HEK293T (cell line): ENCODE measurements at regions not wholly inside any gene's neighbourhood (a gene's known extent, or its start where the extent isn't known, plus 50 kb on each side); places are given as distances from the start of the nearest gene placed in this dataset.
A peak's percentile ranks its signal among the peaks of the same experiment; 100 is the strongest.

ENCODE experiments used
- CTCF ChIA-PET: fragments of 350-600 bp; formaldehyde crosslinking; extraction: SDS; loops from one replicate; lab custom pipeline; 2021; ENCODE audit warnings: antibody characterized with exemption, inconsistent platforms; lab: Yijun Ruan, JAX
- POLR2A ChIA-PET: fragments of 350-600 bp; formaldehyde crosslinking; extraction: SDS; loops from one replicate; lab custom pipeline; 2020; ENCODE audit warnings: antibody characterized with exemption, inconsistent platforms; lab: Yijun Ruan, JAX
- DNase-seq: peaks from one replicate; pipeline ENCODE4 v3.0.0; 2012; ENCODE audit warnings: mixed read lengths; ENCODE audit errors: extremely low spot score
- ARNT ChIP-seq: fragments of 450-650 bp; IDR thresholded peaks from 2 replicates; pipeline ENCODE4 v1.6.1; 2017; ENCODE audit warnings: mild to moderate bottlenecking
- BHLHE40 ChIP-seq: fragments of 450-650 bp; IDR thresholded peaks from 2 replicates; pipeline ENCODE4 v1.6.1; 2016; ENCODE audit warnings: mild to moderate bottlenecking, moderate library complexity, borderline replicate concordance
- CTBP1 ChIP-seq: fragments of 450-650 bp; IDR thresholded peaks from 2 replicates; pipeline ENCODE4 v1.6.1; 2016; ENCODE audit warnings: borderline replicate concordance
- ELF4 ChIP-seq: fragments of 450-650 bp; IDR thresholded peaks from 2 replicates; pipeline ENCODE4 v1.6.1; 2017; ENCODE audit warnings: antibody characterized with exemption
- FOXA1 ChIP-seq: fragments of 450-650 bp; IDR thresholded peaks from 2 replicates; pipeline ENCODE4 v1.6.1; 2016; ENCODE audit warnings: mild to moderate bottlenecking
- FOXK2 ChIP-seq: fragments of 450-650 bp; IDR thresholded peaks from 2 replicates; pipeline ENCODE4 v1.6.1; 2016; ENCODE audit warnings: mild to moderate bottlenecking
- FOXM1 ChIP-seq: fragments of 450-650 bp; IDR thresholded peaks from 2 replicates; pipeline ENCODE4 v1.6.1; 2017; ENCODE audit warnings: mild to moderate bottlenecking, borderline replicate concordance
- HDGF ChIP-seq: fragments of 450-650 bp; IDR thresholded peaks from 2 replicates; pipeline ENCODE4 v1.6.1; 2017; ENCODE audit warnings: antibody characterized with exemption, borderline replicate concordance
- L3MBTL2 ChIP-seq: fragments of 450-650 bp; conservative IDR thresholded peaks from 2 replicates; pipeline ENCODE4 v1.6.1; 2016; ENCODE audit warnings: mild to moderate bottlenecking
- LEF1 ChIP-seq: fragments of 450-650 bp; IDR thresholded peaks from 2 replicates; pipeline ENCODE4 v1.6.1; 2017; ENCODE audit warnings: mild to moderate bottlenecking, borderline replicate concordance
- NFRKB ChIP-seq: fragments of 450-650 bp; IDR thresholded peaks from 2 replicates; pipeline ENCODE4 v1.6.1; 2016; ENCODE audit warnings: mild to moderate bottlenecking, moderate library complexity
- SP1 ChIP-seq: fragments of 450-650 bp; IDR thresholded peaks from 2 replicates; pipeline ENCODE4 v1.6.1; 2017
- SUZ12 ChIP-seq: fragments of 450-650 bp; IDR thresholded peaks from 2 replicates; pipeline ENCODE4 v1.6.1; 2016; ENCODE audit warnings: mild to moderate bottlenecking
- TARDBP ChIP-seq: fragments of 450-650 bp; IDR thresholded peaks from 2 replicates; pipeline ENCODE4 v1.6.1; 2016
- ZNF384 ChIP-seq: fragments of 450-650 bp; IDR thresholded peaks from 2 replicates; pipeline ENCODE4 v1.6.1; 2016
- TF ChIP-seq, protein P1 (sequence below): fragments of 450-650 bp; IDR thresholded peaks from 2 replicates; pipeline ENCODE4 v1.6.1; 2016

DNA sequence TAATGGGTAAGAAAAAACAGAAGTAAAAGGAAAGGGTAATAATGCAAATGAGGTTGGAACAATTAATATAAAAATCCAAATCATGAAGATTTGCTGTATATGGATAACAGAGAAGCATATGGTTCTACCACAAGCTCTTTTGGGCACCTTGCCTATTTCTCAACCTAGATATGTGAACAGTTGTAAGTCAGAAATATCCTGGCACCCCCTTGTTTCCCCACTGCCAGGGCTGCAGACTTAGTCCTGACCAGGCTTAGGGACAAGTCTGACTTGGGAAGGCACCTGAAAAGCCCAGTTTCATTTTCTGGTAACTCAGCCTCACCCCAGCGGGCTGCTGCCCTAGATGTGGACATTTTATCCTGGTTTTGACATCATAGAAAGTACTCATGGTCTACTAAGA is 183.2 kb upstream of the STAC start:
- POLR2A ChIA-PET: no interaction called here
- no peak for TF ChIP-seq BHLHE40
- TF ChIP-seq SP1: no peak
- TF ChIP-seq, protein P1, sequence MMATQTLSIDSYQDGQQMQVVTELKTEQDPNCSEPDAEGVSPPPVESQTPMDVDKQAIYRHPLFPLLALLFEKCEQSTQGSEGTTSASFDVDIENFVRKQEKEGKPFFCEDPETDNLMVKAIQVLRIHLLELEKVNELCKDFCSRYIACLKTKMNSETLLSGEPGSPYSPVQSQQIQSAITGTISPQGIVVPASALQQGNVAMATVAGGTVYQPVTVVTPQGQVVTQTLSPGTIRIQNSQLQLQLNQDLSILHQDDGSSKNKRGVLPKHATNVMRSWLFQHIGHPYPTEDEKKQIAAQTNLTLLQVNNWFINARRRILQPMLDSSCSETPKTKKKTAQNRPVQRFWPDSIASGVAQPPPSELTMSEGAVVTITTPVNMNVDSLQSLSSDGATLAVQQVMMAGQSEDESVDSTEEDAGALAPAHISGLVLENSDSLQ: no peak
- no peak for TF ChIP-seq ZNF384
- no peak for TF ChIP-seq TARDBP
- TF ChIP-seq CTBP1: no peak
- no peak for TF ChIP-seq SUZ12
- no peak for TF ChIP-seq ARNT
- TF ChIP-seq FOXK2: no peak
- TF ChIP-seq HDGF: no peak
- CTCF ChIA-PET: no interaction called here
- no peak for DNase-seq

DNA sequence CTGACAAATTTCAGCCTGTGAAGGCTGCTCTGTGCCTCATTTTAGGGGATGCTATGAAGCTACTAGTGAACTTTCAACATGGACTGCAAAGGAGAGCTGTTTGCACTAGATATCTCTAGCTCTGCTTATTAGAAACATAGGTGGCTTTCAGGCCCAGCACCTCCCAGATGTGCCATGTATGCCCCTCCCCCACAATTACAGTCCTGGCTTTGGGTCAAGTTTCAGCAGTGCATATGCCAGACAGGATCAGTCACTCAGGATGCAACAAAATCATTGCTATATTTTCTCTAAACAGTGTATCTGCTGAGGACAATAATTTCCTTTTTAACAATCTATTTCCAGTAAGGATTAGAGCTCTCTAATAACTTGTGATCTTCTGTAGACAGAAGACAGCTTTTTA is 178.8 kb upstream of the STAC start:
- no peak for DNase-seq
- TF ChIP-seq ARNT: no peak
- no peak for TF ChIP-seq FOXK2
- no peak for TF ChIP-seq NFRKB
- TF ChIP-seq LEF1: no peak
- no peak for TF ChIP-seq FOXA1
- no peak for TF ChIP-seq CTBP1
- ChIA-PET CTCF (no interaction called here), POLR2A (no interaction called here)

DNA sequence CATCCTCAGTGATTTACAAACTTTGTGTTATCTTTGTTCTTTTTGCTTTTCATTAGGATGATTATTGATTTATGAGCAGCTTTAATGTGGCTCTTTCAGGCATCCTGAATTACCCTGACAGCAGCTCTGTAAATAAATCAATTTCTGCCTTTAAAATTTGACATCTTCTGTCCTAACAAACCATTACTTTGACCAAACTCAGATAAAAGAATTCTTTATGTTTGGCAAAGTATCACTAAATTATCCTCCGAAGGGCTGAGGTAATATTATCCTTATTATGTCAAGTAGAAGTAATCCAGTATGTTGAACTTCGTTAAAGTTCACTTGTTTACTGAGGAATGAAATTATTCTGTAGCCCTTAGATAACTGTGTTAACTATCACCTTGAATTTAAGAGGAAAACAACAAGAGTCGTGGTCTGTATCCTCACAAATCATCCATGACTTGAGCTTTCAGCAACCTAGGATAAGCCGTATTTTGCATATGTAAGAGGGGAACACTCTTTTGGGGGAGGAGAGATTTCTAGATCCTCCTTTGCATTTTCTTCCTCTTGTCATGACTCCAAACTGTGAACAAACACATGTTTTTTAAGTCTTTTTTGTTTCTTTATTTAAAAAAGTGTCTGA is 173.2 kb upstream of the STAC start:
- ChIA-PET CTCF (no interaction called here), POLR2A (no interaction called here)
- no peak for DNase-seq
- TF ChIP-seq, protein P1: peak; percentile 63
- no peak for TF ChIP-seq ELF4

DNA sequence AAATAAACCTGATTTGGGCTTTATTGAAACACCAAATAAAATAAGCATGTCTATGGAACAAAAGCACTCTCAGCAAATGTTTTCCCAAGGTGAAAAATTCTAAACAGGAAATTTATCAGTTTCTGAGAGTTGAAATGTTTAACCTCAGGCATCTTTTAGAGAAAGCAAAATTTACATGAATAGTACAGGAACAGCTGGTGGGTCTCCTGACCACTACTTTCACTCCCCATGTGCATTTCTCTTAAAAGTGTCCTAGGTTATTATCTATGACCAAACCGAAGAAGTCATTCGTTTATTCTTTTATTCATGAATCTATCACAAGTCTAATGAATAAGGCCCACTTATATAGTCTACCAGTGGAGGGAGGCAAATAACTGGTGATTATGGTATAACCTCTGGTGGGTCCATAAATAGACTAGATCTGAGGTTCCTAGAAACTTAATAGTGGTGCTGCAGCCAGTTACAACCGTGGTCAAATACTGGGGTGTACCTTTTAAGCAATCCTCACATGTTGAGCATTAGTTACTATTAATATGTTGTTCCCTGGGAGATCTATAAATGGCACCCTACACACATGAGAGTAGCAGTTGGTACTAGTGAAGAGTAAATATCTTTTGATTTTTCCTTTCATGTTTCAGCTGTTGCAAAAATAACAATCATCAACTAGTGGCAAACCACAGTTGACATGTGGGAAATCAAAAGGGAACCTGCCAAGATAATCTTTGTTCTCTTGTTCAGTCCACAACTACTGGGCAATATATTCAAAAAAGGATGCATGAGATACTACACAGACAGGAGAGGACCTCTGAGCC is 169.3 kb upstream of the STAC start:
- ChIA-PET CTCF (no interaction called here), POLR2A (no interaction called here)
- DNase-seq: no peak
- TF ChIP-seq BHLHE40: no peak
- no peak for TF ChIP-seq ELF4
- no peak for TF ChIP-seq TARDBP
- no peak for TF ChIP-seq FOXM1
- no peak for TF ChIP-seq HDGF
- TF ChIP-seq NFRKB: no peak
- TF ChIP-seq CTBP1: no peak
- TF ChIP-seq LEF1: no peak
- TF ChIP-seq SP1: no peak
- no peak for TF ChIP-seq SUZ12
- no peak for TF ChIP-seq ARNT
- no peak for TF ChIP-seq ZNF384

DNA sequence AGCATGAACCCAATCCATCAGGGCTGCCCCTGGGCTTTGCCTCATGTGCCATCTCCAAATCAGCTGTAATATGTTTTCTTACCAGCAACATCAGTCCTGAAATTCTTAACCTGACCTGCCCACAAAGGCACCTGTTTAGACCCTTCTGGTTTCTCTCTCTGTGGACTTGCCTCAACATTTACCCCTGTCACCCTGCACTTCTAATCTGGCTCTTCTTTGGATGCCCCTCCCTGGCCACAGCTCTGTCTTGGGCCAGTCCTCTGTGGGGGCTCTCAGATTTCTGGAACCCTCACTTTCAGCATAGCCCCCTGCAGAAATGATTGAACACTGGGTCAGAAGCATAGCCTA is 168.7 kb upstream of the STAC start:
- no peak for DNase-seq
- TF ChIP-seq L3MBTL2: no peak
- TF ChIP-seq ELF4: no peak
- TF ChIP-seq, protein P1: no peak
- TF ChIP-seq TARDBP: no peak
- TF ChIP-seq SUZ12: no peak
- no peak for TF ChIP-seq BHLHE40
- TF ChIP-seq SP1: no peak
- TF ChIP-seq FOXM1: no peak
- no peak for TF ChIP-seq FOXA1
- TF ChIP-seq FOXK2: no peak
- no peak for TF ChIP-seq ZNF384
- no peak for TF ChIP-seq LEF1
- CTCF ChIA-PET: no interaction called here
- POLR2A ChIA-PET: no interaction called here

DNA sequence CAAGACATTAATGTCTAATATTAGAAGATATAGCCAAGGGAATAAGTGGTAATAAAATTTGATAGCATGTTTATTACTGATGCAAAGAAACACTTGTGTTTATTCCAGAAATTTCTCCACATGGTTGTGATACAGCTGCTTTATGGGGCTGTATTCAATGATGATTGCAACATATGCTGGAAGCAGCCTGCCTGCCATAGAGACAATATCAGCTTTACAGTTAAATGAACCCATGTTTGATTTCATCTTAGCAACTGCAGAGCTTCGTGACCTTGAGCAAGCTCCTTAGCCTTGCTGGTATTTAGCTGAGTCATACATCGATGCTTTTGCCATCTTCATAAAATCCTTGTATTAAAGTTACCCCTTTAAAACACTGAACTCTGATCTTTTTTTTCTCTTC is 168.1 kb upstream of the STAC start:
- no peak for TF ChIP-seq FOXA1
- no peak for TF ChIP-seq ELF4
- TF ChIP-seq ARNT: no peak
- TF ChIP-seq FOXM1: no peak
- TF ChIP-seq L3MBTL2: no peak
- TF ChIP-seq LEF1: no peak
- no peak for TF ChIP-seq ZNF384
- no peak for TF ChIP-seq BHLHE40
- no peak for TF ChIP-seq TARDBP
- no peak for TF ChIP-seq FOXK2
- TF ChIP-seq HDGF: no peak
- TF ChIP-seq, protein P1: no peak
- no peak for TF ChIP-seq NFRKB
- TF ChIP-seq SP1: no peak
- no peak for TF ChIP-seq CTBP1
- DNase-seq: no peak
- ChIA-PET CTCF (no interaction called here), POLR2A (no interaction called here)
